K562 (cell line): ENCODE measurements at regions not wholly inside any gene's neighbourhood (a gene's known extent, or its start where the extent isn't known, plus 50 kb on each side); places are given as distances from the start of the nearest gene placed in this dataset.
A peak's percentile ranks its signal among the peaks of the same experiment; 100 is the strongest.

Source experiments
- ADNP ChIP-seq: fragments of 200-800 bp; sonication (Bioruptor generic); IDR thresholded peaks from 2 replicates; pipeline ENCODE4 v1.6.1; 2016; ENCODE audit warnings: missing genetic modification characterization, missing compliant biosample characterization
- BMI1 ChIP-seq: fragments of 150-350 bp; IDR thresholded peaks from 2 replicates; pipeline ENCODE4 v1.6.1; 2014; ENCODE audit warnings: low read length
- CBFA2T3 ChIP-seq: fragments of 450-650 bp; IDR thresholded peaks from 2 replicates; pipeline ENCODE4 v1.6.1; 2017
- CREB3 ChIP-seq: fragments of 450-650 bp; conservative IDR thresholded peaks from 2 replicates; pipeline ENCODE4 v1.6.1; 2016; ENCODE audit warnings: missing genetic modification characterization, low read depth, mild to moderate bottlenecking, missing compliant biosample characterization, moderate library complexity
- DIDO1 ChIP-seq: fragments of 450-650 bp; IDR thresholded peaks from 2 replicates; pipeline ENCODE4 v1.6.1; 2016; ENCODE audit warnings: low read depth, missing biosample characterization, missing genetic modification characterization
- EP400 ChIP-seq: fragments of 450-650 bp; IDR thresholded peaks from 2 replicates; pipeline ENCODE4 v1.6.1; 2017; ENCODE audit warnings: antibody characterized with exemption, mild to moderate bottlenecking, moderate library complexity
- GATAD2B ChIP-seq: fragments of 450-650 bp; IDR thresholded peaks from 2 replicates; pipeline ENCODE4 v1.6.1; 2017; ENCODE audit warnings: mild to moderate bottlenecking, borderline replicate concordance
- GTF2B ChIP-seq: IDR thresholded peaks from 2 replicates; pipeline ENCODE4 v1.6.1; 2011; ENCODE audit not compliant: insufficient read length; ENCODE audit errors: extremely low read depth
- GTF2E2 ChIP-seq: fragments of 200-800 bp; sonication (Bioruptor generic); IDR thresholded peaks from 2 replicates; pipeline ENCODE4 v1.6.1; 2016; ENCODE audit warnings: missing genetic modification characterization, missing compliant biosample characterization
- HLTF ChIP-seq: fragments of 450-650 bp; IDR thresholded peaks from 2 replicates; pipeline ENCODE4 v1.6.1; 2016
- HMG20A ChIP-seq: fragments of 450-650 bp; formaldehyde crosslinking; conservative IDR thresholded peaks from 2 replicates; pipeline ENCODE4 v1.4.0; 2020; ENCODE audit warnings: mild to moderate bottlenecking, mixed read lengths
- HNRNPK ChIP-seq: fragments of 200-400 bp; formaldehyde crosslinking; IDR thresholded peaks from one replicate; pipeline ENCODE4 v1.6.1; 2018; ENCODE audit warnings: mild to moderate bottlenecking, low read depth, low read length; ENCODE audit not compliant: poor library complexity, severe bottlenecking
- ILK ChIP-seq: fragments of 450-650 bp; IDR thresholded peaks from 2 replicates; pipeline ENCODE4 v1.6.1; 2016; ENCODE audit warnings: missing genetic modification characterization, low read depth, mild to moderate bottlenecking, missing compliant biosample characterization, moderate library complexity, borderline replicate concordance
- L3MBTL2 ChIP-seq: fragments of 450-650 bp; IDR thresholded peaks from 2 replicates; pipeline ENCODE4 v1.6.1; 2016; ENCODE audit warnings: mild to moderate bottlenecking, moderate library complexity
- LEF1 ChIP-seq: fragments of 450-650 bp; IDR thresholded peaks from 2 replicates; pipeline ENCODE4 v1.6.1; 2016; ENCODE audit warnings: mild to moderate bottlenecking
- MAFK ChIP-seq: IDR thresholded peaks from 2 replicates; pipeline ENCODE4 v1.6.1; 2011; ENCODE audit warnings: low read length, improper control_type of control experiment
- NCOR1 ChIP-seq: fragments of 450-650 bp; IDR thresholded peaks from 2 replicates; pipeline ENCODE4 v1.6.1; 2016; ENCODE audit warnings: mild to moderate bottlenecking, moderate library complexity
- NFRKB ChIP-seq: fragments of 450-650 bp; IDR thresholded peaks from 2 replicates; pipeline ENCODE4 v1.6.1; 2016; ENCODE audit warnings: low read depth
- SMARCC2 ChIP-seq: fragments of 450-650 bp; IDR thresholded peaks from 2 replicates; pipeline ENCODE4 v1.6.1; 2017; ENCODE audit warnings: antibody characterized with exemption, moderate library complexity, mild to moderate bottlenecking, low read depth
- STAT5A ChIP-seq: IDR thresholded peaks from 2 replicates; pipeline ENCODE4 v1.6.1; 2012; ENCODE audit warnings: low read length, inconsistent platforms, borderline replicate concordance
- TAF9B ChIP-seq: fragments of 450-650 bp; IDR thresholded peaks from 2 replicates; pipeline ENCODE4 v1.6.1; 2018; ENCODE audit warnings: mild to moderate bottlenecking; ENCODE audit not compliant: partially characterized antibody
- TFAP4 ChIP-seq: sonication (generic); formaldehyde crosslinking; IDR thresholded peaks from 2 replicates; pipeline ENCODE4 v1.8.0; 2022; ENCODE audit warnings: missing genetic modification reagents, mild to moderate bottlenecking, moderate library complexity, borderline replicate concordance
- ZBTB34 ChIP-seq: fragments of 250-450 bp; sonication (Bioruptor Pico); IDR thresholded peaks from 2 replicates; pipeline ENCODE4 v1.8.0; 2021; ENCODE audit warnings: mild to moderate bottlenecking, moderate library complexity
- ZNF324 ChIP-seq: fragments of 250-450 bp; sonication (Bioruptor Pico); IDR thresholded peaks from 2 replicates; pipeline ENCODE4 v1.4.0; 2020; ENCODE audit warnings: mild to moderate bottlenecking
- ZNF354B ChIP-seq: fragments of 250-450 bp; sonication (Bioruptor Pico); IDR thresholded peaks from 2 replicates; pipeline ENCODE4 v1.4.0; 2020

GRCh38 chr4:159003420-159004253 is 99.2 kb upstream of the RAPGEF2 start (continued):
- peak; percentile 81 for TF ChIP-seq CREB3 (tag)
- peak; percentile 81; the same call in 1 of the 2 replicates for TF ChIP-seq GATAD2B
- TF ChIP-seq NFRKB = peak; percentile 66
- TF ChIP-seq HLTF = peak; percentile 20; the same call in 1 of the 2 replicates
- peak; percentile 43; the same call in 1 of the 2 replicates for TF ChIP-seq EP400
- TF ChIP-seq L3MBTL2 = no peak
- no peak for TF ChIP-seq HMG20A (CRISPR knock-in tag)
- TF ChIP-seq TFAP4 (CRISPR knock-in tag) = peak; percentile 49; the same call in 1 of the 2 replicates
- peak; percentile 83 for TF ChIP-seq NCOR1
- peak; percentile 98 for TF ChIP-seq LEF1
- TF ChIP-seq ZNF324 (CRISPR knock-in tag) = no peak
- TF ChIP-seq BMI1 = no peak
- 0 out of 2 replicates have a peak, but pooled peaks have one; percentile 24 for TF ChIP-seq DIDO1
- peak; percentile 37; the same call in 1 of the 2 replicates for TF ChIP-seq ADNP (tag)
- peak; percentile 75 for TF ChIP-seq MAFK
- no peak for TF ChIP-seq ZNF354B
- TF ChIP-seq GTF2B = no peak
- TF ChIP-seq ILK = no peak
- TF ChIP-seq CBFA2T3 = peak; percentile 90
- no peak for TF ChIP-seq GTF2E2 (tag)
- TF ChIP-seq TAF9B = peak; percentile 41
- TF ChIP-seq STAT5A = peak; percentile 46; the same call in 1 of the 2 replicates
- TF ChIP-seq HNRNPK = no peak
- TF ChIP-seq ZBTB34 (CRISPR knock-in tag) = no peak
- peak; percentile 72; the same call in 1 of the 2 replicates for TF ChIP-seq SMARCC2
